Medulla oblongata (tissue), 1 donor: ENCODE measurements at regions not wholly inside any gene's neighbourhood (a gene's known extent, or its start where the extent isn't known, plus 50 kb on each side); places are given as distances from the start of the nearest gene placed in this dataset.

ENCODE experiments used
- DNase-seq: peaks from one replicate; pipeline ENCODE4 v3.0.0-alpha.2; 2015; ENCODE audit errors: extremely low spot score

DNA sequence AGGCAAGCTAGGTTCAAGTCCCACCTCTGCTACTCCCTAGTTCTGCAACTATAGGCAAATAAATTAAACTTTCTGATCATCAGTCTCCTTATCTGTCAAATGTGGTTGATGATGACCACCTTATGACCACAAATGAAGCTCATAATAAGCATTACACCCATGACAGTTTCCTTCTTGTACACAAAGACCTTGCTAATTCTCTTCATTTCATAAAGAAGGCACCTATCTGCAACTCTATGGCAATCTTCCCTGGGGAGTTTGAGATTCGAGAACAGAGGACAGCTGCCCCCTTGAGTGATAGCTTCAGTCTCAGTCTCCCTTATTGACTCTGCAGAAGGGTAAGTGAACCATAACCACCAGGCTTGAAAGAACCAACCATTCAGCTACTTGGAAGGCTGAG lies 503.1 kb upstream of the DAB1 start:
- no peak for DNase-seq

DNA sequence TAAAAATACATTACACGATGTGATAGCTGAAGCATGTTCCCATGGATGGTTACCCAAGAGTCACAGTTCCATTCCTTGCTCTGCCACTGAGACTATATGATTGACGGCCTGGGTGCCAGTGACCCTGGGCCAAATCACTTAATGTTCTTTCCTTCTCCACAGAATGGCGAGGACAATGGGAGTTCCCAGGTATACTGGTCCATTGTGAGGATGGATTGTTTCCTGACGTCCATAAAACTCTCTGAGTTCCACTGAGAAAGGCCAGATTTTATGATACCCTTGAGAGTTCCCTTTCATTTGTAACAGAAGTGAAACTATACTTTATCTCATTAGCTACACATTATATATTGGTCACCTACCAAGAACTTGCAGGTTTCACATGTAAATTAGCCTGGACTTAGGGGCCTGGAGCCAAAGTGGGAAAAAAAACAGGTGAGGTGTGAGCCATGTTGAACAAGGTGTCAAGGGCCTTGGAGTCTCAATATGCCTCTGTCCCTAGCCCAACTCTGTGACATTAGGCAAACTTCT lies 502.2 kb upstream of the DAB1 start:
- DNase-seq: no peak

DNA sequence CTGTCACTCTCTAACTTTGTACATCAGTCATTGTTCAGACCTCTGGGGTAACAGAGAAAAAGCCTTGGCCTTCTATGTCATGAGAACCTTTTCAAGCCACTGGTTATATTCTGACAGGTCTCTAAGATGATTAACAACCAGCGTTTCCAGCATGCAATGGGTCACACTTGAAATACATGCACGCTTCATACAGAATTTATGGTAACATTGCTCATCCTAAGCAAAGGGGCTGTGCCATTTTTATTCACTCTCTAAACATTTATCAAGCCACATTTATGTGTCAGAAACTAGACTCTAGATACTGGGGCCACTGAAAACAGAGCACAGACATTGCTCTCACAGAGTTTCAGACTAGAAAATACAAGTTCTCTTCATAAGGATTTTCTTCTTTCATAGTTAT lies 501.4 kb upstream of the DAB1 start:
- DNase-seq: no peak

DNA sequence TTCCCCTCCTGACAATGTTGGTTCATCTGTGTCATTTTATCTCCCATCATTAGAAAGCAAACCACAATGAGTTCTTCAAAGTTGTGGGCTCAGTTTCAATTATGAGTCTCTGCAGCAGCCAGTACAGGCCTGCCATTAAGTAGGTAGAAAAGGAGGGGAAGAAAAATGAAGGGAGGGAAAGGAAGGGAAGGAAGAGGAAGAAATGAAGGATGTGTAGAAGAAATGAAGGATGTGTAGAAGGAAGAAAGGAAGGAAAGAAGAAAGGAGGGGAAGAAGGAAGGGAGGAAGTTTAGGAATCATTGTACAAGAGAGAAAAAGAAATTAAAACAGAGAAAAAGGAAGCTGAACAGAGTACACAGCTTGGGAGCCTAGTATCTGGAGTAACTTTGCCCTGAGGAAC lies 498.3 kb upstream of the DAB1 start:
- no peak for DNase-seq

DNA sequence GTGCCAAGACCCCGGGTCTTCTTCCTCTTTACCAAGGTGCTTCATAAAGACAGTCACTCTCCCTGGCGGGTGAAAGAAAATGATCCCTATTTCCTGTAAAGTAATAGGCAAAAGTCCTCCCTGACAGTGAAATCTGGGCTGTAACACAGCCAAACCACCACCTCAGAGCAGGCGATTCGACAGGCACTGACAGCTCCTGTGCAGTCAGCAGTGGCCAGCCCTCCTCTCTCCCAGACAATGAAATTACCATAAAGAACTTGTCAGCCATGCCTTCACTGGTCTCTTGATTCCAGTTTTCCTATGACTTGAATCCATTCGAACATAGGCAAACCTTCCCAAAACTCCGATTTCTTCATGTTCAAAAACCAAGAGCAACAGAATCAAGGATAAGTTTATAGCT lies 492.2 kb upstream of the DAB1 start:
- DNase-seq: no peak

DNA sequence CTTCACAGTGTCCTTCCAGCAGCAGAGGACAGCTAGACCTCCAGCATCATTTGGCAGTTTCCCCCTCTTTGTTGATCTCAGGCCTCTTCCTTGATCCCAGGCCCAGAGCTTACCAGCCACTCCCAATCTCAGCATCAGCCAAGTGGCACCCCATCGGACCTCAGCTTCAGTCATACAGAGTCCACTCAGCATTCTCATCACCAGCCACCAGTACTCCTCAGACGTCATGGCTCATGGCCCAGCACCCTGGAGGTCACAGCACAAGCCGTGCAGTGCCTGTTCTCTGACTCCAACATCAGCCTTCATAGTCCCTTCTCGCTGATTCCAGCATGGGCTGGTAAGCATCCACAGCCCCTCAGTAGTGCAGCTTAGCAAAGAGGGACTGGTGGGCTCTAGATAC lies 487.6 kb upstream of the DAB1 start:
- no peak for DNase-seq

DNA sequence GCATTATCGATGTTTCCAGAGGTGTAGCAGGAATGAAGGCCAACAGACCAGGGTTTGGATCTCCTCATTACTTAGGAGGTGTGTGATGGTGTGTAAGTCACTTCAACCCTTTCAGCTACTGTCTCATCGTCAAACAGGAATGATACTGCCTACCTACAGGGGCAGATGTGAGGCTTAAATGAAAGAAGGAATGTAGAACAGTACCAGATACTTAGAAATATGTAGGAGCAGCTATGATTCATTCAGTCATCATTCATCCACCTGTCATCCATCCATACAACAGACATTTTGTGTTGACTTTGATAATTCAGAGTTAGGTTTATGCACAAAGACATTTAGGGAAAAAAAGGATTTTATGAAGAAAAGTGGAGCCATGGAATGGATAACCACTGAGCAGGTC lies 486.9 kb upstream of the DAB1 start:
- DNase-seq: no peak

DNA sequence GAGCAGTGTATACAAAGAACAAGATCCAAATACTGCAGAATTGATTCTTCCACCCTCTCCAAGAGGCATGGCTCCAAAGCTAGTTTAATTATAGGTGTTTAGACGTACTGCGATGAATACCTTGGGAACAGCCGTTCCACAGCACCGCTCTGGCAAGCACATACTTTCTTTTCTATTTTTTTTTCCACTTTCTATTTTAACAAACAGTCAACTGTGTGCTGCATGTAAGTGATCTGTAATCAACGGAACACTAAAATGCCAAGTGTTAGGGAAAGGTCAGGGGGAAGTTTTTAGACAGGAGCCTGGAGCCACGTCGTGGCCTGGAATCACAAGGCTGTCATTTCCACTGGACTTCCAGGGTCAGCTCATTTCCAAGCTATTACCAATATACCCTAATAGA lies 486.4 kb upstream of the DAB1 start:
- no peak for DNase-seq

DNA sequence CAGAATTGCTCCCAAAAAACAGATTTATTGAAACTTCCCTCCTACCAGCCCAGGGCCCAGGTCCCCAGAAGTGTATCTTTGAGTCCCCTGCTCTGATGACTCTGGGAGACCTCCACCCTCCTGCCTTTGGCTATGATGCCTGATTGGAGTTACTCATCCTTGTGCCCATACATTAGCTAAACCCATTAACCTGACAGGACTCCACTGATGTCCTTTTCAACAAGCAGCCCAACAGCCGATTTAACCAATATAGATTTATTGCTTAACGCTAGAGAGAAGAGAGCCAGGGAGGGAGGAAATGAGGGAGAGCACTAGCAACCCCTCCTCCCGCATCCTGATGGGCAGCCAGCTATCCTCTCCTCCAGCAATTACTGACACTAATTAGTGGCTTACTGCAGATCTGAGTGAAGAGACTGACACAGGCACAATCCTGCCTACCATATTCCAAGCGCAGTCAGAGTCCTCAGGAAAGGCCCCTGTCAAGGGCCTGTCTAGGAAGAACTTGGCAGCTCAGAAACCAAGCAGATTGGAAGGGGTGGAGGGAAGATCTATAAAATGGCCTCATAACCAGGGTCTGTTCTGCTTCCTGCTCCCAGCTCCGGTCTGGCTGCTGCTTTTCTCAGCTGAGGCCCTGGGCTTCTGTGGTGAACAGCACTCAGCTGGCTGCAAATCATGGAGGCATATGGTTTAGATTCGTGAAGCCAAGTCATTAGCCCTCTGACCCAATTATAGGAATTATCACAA lies 484.5 kb upstream of the DAB1 start:
- DNase-seq: no peak

DNA sequence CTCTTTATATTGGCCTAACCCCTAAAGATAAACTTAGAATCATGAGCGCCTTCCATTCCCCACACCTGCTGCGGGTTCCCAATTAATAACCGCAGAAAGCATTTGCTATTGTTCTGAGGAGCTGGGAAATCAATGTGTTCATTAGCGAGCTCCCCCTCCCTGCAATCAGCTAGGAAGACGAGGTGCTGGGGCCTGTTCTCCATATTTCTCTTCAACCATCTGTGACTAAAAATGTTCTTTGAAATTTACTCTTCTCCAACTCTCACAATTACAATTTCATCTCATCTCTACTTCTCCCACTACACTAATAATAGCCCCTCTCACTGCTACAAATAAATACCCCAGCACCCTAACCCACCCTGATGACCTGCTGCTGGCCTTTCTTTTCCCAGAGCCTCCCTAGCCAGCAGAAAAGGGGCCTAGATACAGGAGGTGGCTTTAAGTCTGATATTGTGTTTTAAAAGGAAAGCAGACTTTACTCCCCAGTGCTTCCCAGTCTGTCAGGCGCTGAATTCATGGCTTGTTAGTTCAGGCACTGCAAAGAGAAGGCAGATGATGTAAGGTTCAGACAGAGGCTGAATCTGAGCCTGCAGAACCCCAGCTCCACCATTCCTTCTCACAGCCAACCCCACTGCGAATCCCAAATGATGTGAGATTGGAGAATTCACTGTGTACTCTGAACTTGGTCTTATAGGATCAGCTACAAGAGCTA lies 477.5 kb upstream of the DAB1 start:
- no peak for DNase-seq

DNA sequence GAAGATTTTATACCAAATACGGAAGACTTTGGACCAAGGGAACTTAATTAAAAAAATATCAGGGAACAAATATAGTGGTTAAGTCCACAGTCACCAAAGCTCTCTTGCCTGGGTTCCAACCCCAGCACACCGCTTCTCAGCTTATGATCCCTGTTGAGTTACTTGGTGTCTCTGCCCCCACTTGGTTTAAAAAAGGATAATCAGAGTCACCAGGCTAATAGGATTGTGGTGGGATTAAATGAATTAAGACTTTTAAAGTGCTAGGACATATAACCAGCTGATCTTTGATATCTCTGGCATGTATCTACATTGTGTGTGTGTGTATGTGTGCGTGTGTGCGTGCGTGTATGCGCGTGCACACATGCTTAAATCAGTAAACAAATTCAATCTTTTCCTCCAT lies 474.7 kb upstream of the DAB1 start:
- no peak for DNase-seq

DNA sequence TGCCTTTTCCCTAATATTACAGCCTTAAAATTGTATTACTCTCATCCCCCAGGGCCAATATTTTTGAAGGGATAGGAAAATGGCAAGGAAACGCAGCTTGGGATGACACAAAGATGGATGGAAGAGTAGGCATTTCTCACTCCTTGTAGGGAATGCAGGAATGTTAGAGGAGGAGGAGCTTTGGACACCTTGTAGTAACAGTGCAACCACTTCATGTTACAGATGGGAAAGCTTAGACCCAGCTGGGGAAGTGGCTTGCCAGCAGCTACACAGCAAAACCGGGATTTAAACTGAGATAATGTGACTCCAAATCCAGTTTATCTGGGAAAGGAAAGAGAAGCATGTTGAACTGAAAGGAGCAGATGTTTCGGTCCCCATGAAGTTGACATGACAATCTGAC lies 473.7 kb upstream of the DAB1 start:
- no peak for DNase-seq

DNA sequence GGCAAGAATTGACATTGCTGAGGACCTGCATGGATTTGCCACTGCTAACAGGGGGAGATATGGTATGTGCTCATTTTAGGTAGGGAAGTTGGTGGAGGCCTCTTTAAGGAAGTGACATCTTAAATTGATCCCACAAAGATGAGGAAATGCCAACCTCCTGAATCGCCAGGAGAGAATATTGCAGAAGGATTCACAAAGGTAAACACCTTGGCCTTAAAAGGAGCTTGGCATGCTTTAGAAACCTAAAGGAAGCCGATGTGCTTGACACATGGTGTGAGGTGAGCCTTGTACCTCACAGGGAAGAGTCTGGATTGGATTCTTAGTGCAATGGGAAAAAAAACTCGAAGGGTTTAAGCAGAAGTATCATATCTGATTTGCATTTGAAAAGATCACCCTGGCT lies 470.5 kb upstream of the DAB1 start:
- DNase-seq: no peak

DNA sequence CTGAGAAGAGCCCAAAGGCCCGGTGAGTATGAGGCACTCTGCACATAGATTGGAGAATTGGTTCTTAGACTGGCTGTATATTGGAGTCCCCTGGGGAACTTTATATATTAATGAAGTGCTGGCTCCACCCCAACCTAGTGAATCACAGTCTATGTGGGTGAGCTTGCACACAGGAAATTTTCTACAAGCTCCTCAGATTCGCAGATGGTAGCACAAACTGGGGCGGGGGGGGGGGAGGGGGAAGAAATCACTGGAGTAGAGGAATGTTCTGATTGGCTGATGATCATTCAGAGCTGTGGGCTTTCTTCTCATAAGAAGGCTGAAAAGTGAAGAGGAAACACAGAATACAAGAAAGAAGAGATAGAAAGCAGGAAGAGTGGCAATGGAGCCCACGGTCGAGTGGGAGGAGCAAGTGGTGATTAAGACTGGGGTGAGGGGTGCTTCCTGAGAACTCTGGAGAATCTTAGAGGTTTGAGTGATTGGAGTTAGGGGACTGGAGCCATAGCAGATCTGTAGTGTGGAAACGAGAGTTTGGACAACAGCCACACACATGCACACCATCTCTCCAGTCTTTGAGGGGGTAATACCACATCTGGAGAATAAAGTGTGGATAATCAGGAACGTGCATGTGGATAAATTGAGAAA lies 465.9 kb upstream of the DAB1 start:
- DNase-seq: no peak

DNA sequence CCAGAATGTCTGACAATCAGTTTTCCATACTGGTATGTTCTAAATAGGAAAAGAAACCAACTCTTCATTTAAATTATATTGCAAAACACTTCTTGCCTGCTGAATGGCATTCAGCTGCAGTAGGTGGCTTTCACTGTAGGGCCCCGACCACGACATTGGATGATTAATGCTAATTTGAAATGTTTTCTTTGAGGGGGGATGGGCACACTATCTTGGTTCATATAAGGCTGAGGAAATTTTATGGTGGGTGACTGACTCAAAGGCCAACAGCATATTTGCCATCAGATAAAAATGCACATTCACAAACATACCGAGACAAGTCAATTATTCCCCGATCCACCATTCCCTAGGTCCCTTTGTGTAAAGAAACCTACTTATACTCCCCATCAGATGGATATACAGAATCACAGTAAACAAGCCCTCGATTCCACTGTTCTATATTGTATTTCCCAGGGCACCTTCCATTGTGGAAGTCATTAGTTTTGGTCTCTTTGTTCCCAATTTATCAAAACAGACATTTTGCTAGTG lies 464.2 kb upstream of the DAB1 start:
- DNase-seq: no peak

DNA sequence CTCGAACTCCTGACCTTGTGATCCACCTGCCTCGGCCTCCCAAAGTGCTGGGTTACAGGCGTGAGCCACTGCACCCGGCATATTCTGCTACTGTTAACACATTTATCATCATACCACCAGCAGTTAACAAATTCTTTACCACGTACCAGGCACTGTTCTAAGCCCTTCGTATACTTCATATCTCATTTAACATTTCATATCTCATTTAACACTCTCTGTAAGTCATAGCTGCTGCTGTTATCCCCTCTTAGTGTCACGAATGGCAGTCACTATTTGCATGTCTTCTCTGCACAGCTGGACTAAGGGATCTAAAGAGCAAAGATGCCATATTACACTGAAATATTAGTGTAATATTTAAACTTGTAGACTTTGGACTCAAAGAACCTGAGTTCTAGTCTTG lies 462.5 kb upstream of the DAB1 start:
- DNase-seq: no peak

DNA sequence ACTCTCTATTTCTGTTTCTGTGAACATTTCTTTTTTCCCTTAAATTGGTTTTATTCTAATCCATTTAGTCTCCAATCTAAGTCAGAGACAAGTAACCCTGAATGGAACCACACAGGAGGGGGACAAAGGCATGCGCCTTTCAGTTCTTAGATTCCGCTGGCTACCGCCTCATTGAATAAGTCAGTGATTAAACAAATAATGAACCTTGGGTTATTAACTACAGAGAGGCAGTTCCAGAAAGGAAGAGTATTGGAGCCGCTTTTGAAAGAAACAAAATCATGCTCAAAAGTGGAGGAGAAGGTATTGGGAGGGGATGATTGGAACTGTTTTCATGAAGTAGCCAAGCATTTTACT lies 459.8 kb upstream of the DAB1 start:
- DNase-seq: no peak

DNA sequence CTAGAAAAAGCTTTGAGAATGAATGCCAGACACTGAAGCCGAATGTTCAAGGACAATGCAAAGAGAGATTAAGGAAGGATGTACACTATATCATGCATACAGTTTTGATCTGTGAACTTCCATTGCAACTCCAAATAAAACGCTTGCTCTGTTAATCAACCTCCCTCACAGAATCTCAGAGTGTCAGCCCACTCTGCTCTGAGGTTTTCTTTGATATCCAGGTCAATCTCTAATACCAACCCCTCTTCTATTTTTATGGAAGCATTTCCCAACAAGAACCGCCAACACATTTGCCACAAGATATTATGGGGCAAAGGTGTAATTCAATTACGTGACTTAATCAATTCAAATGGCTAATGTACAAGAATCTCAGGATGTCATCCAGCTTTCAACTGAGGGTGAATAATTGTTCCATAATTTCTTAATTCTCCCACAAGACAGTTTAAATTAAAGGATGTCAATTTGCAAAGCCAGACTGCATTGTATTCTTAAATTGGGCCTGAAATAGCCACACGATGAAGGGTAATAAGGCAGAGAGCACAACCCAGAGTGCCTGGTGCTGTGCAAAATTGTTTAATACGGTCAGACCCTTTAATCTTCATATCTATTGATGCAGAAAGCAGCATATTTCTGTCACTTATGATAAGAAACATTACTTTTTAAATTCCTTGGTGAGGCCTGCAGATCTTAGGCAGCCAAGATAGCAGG lies 459.2 kb upstream of the DAB1 start:
- no peak for DNase-seq

DNA sequence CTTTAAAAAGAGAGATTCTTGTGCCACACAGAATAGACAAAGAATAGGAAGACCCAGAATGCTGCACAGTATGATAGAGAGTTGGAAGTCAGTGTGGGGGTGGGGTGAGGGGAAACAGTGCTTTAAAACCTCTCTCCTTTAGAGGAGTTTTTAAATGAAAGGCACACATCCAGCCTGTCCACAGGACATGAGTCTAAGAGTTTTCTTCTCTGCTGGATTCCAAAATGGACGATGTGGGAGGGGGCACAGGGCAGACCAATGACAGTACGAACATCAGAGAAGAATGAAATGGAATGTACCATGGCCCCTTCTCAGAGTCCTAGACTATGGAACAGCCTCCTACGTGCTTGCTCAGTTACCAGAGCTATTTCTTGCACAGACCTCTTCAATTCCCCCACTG lies 458.2 kb upstream of the DAB1 start:
- no peak for DNase-seq

DNA sequence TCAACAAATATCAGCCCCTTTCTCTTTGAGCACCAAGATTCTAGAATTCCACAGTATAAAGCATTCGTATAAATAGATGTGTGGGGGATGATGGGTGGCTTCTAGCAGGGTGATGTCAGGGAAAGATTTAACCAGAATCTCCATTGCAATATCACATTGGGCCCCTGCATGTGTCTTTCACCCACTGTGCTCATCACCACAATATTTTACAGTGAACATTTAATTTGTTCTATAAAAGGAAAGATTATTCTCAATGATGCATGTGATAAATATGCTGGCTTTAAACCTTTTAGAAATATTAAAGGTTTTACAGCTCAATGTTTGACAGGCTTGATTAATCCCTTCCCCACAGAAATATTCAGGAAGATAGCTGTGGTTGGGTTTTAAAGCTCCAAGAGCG lies 457.8 kb upstream of the DAB1 start:
- DNase-seq: no peak

DNA sequence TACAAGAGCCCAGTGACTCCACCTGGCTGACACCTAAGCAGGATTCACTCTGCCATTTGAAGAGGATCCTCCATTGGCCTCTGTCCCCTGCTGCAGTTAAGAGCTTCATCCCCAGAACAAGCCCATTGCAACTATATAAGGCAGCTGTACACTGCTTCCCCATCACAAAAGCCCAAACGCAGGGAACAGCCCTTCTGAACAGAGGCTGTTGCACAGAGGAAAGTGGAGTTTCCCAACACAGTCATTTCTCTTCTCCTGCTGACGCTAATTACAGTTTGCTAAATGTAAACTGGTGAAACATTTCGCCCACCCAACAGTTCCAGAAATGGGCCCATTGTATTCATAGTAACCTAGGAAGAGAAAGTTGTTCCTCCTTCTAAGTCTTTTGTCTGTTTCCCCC lies 455.8 kb upstream of the DAB1 start:
- DNase-seq: no peak

DNA sequence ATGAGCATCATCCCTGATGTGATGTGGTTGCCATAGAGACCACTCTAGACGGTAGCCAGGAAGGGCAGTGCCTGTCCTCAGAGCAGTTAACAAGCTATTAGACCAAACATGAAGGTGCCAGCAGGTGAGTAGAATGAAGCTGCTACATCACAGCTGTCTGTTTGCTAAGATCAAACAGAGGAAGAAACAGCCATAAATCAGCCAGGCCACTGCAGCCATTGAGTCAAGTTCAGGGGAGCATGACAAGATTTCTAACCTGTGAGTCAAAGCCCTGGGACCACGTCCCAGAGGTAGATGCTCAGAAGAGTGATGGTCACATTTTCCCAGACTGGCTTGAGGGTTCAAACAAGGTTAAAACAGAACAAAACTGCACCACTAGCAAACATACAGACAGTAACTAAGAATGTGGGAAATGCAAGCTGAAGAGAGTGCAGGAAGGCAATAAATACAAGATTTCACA lies 450.6 kb upstream of the DAB1 start:
- no peak for DNase-seq
